A172 (cell line): ENCODE measurements at regions not wholly inside any gene's neighbourhood (a gene's known extent, or its start where the extent isn't known, plus 50 kb on each side); places are given as distances from the start of the nearest gene placed in this dataset.

Experiments
- DNase-seq: peaks from one replicate; pipeline ENCODE4 v3.0.0-alpha.2; 2015; ENCODE audit warnings: low spot score

DNA sequence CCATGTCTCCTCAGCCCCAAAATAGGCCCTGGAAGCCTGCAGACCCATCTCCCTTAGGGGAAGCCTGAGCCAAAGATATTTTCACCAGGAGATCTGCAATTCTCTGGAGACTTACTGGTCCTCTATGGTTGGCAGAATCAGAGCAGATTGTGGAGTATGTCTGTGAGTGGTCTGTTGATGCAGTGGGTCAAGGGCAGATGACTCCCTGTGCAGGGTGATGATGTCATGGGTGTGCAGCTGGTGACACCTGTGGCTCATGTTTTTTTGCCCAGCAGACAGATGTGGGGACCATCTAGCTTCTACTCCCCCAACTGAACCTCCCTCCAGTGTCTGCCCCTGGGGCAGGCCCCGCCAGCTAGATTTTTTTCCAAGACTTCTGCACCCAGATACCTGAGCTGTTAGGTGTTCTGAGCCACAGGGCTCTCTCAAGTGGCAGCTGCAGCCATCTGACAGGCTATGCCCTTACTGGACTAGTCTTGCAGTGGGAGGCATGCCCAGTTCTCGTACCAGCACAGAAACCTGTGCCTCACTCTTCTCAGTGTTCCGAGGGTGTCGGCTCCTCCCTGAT lies 558.7 kb upstream of the LRRTM1 start:
- DNase-seq: no peak

DNA sequence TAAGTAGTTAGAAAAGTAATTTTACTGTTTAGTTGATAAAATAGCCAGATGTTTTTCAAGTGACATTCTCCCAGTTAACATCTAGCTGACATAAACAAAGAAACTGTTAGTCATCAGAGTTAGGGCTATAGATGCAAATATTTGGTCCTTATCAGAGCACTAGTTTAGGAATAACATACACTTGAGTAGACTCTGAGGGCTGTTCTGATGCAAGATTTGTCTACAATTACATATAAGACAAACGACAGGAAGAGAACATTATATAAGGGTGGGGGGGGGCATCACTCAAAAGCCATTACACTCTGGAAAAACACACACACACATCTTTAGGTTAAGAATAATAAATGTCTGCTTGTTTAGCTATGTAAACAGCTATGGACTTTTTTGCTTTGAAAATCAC lies 554.4 kb upstream of the LRRTM1 start:
- DNase-seq: no peak

DNA sequence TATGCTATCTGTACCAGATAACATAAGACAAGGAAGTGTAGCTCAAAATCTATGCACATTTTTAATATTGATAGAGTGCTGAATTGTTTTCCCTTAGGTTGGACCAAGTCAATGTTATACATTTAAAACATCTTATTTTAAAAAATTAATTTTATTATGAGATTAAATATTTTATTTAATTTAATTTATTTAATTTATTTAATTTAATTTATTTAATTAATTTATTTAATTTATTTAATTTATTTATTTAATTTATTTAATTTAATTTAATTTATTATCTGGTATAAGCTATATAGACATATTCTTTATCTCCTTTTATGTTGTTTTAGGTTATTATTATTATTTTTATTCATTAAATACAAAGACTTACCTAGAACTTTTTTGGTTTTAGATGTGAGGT lies 551.7 kb upstream of the LRRTM1 start:
- DNase-seq: no peak

GRCh38 chr2:80854831-80855230 lies 550.3 kb upstream of the LRRTM1 start:
- no peak for DNase-seq

GRCh38 chr2:80852808-80853139 lies 548.2 kb upstream of the LRRTM1 start:
- DNase-seq: no peak

- DNase-seq: no peak
Measured at GRCh38 chr2:80852079-80852807, 547.7 kb upstream of the LRRTM1 start.

DNA sequence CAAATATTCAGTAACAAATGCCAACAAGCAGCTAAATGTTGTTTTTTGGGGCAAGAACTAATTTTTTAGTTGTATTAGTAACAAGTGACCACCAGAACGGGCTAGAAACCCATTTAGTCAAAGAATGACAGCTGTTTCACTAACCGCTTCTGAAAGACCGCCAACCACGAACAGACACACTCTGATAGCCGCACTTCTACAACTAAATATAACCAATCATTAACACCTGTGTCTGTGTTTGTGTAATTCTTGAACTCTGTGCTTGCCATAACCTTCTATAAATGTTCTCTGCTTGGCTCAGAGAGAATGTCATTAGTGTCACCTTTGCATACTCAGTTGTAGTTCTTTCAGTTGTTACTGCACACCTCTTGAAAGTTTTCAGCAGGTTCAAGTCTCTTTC lies 526.3 kb upstream of the LRRTM1 start:
- no peak for DNase-seq

- DNase-seq: no peak
Measured at GRCh38 chr2:80822999-80823398, 518.4 kb upstream of the LRRTM1 start.

DNA sequence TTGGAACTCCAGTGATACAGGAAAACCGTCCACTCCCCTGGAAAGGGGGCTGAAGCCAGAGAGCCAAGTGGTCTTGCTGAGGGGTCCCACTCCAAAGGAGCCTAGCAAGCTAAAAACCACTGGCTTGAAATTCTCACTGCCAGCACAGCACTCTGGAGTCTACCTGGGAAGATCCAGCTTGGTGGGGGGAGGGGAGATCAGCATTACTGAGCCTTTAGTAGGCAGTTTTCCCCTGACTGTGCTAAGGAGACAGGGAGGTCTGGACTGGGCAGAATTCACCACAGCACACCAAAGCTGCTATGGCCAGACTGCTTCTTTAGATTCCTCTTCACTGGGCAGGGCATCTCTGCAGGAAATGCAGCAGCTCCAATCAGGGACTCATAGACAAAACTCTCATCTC lies 510.7 kb upstream of the LRRTM1 start:
- DNase-seq: no peak

DNA sequence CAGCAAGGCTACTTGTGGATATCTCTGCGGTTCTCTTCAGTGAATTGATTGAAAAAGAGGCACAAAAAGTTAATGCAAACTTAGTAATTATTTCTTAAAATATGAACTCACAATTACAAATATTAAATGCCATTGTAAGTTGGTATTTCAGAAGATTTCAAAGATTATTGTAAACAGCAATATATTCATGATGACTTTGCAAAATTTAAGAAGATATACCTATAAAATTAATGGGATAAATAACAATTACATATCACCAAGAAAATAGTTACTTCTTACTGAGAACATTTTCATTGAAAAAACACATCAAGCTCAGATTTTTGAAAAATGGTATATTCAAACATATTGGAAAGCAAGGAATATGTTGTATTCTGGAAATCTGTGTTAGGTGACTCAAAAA lies 482.0 kb upstream of the LRRTM1 start:
- DNase-seq: no peak

DNA sequence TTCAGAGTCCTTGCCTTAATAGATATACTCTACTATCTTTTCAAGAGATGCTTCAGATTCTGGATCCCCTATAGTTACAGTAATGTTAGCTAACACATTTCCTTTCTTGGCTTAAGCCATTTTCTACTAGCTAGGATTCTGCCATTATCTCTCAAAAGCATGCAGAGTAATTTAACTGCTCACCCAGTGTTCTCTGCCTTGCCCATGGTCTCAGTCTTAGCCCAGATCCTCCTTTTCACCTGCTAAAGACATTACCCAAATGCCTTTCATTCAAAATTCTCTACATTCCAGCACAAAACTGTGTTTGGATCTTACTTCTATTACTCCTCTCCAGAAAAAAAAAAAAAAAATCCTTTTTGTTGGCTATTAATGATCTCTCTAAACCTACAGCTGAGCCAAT lies 474.2 kb upstream of the LRRTM1 start:
- no peak for DNase-seq

DNA sequence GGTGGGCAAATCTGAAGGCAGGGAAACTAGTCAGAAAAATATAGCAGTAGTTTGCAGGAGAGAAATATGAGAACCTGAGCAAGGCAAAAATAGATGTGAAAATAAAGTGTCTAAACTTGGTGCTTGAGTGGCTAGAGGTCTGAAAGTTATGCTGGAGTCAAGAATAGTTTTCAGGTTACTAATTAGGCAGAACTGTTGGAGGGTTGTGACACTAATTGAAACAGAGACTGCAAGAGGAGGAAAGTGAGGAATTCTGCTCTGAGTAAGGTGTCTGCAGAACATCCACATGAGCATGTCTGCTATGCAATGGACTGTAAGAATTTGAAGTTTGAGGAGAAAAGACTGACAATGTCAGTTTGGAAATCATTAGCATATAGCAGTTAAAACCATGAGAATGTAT lies 444.0 kb upstream of the LRRTM1 start:
- no peak for DNase-seq

GRCh38 chr2:80737047-80737446 lies 432.5 kb upstream of the LRRTM1 start:
- DNase-seq: no peak

DNA sequence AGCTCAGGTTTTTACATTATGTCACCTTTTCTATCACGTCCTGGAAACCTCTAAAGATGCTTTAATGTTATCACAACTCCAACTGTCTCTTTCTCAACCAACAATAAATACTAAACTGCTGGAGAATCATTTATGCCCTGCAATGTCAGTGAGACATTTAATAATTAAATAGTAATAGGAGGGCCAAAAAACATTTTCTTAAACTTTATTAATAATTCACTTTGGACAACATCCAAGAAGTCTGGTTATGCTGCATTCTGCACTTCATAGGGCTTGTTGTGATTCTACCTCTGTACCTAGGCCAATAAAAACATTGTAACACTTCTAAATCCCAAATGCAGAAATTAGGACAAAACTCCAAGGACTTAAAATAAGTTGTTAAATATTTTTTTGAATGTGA lies 420.4 kb upstream of the LRRTM1 start:
- DNase-seq: no peak

DNA sequence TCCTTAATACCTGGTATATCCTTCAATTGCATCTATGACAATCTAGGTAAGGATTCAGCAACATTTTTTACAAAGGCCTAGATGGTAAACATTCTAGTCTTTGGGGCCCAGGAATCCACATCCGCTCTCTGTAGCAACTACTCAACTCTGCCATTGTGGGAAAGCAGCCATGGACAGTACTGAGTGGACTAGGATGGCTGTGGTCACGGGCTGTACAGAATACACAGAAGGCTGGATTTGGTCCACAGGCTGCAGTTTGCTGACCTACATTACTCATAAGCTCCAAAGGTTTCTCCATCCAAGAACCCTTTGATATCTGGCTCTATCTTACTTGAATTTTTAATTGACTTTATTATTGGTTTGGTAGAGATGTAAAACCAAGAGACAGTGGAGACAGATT lies 418.3 kb upstream of the LRRTM1 start:
- no peak for DNase-seq

GRCh38 chr2:80719607-80720006 lies 415.1 kb upstream of the LRRTM1 start:
- no peak for DNase-seq

- DNase-seq: no peak
Measured at GRCh38 chr2:80715433-80715832, 410.9 kb upstream of the LRRTM1 start.

DNA sequence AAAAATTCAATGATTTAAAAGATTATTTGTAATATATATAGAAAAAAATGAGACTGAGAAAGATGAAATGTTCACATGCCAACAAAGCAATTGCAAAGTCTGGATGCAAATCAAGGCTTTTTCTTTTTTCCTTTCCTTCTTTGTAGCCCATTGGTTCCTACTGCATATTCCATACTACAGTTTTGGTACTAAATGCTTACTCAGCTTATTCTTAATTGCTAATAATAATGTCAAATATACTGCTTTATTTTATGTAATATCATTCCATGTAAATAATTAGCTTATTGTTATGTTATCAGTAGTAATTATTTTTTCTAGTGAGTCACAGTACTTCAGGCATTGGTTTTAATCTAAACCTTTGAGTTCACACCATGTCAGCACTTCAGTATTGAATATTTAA lies 407.4 kb upstream of the LRRTM1 start:
- DNase-seq: no peak

DNA sequence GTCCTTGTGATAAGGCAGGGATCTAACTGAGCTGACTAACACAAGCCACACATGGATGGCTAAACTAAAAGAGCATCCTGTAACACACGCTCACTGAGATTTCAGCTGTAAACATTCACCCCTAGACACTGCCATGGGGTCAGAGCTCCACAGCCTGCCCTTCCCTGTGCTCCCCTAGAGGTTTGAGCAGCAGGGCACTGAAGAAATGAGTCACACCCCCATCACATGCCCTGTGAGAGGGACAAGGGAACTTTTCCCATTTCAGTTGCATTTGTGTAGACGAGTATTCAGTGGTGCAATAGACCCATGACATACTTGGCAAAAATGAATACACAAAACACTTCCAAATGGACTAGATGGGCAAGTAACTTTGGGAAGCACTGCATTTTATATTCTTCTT lies 402.4 kb upstream of the LRRTM1 start:
- no peak for DNase-seq

DNA sequence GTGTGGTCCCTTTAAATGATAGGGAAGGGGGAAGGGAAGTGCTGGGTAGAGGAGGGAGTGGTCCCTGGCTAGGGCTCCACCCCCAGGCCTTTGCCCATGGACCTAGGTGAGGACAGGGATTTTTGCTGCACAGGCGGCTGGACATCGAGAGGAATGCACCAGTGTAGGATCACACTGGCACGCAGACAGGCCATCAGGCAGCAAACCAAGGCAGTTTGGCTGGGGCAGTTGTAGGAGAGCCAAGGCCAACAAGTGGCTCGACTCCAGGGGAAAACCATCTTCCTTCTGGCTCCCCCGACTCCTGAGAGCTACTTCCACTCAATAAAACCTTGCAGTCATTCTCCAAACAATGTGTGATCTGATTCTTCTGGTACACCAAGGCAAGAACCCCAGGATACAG lies 402.0 kb upstream of the LRRTM1 start:
- DNase-seq: no peak

- DNase-seq: no peak
Measured at GRCh38 chr2:80703532-80703931, 399.0 kb upstream of the LRRTM1 start.

- no peak for DNase-seq
Measured at GRCh38 chr2:80700961-80701360, 396.4 kb upstream of the LRRTM1 start.
